Neuronal stem cell (in vitro differentiated cells): ENCODE measurements at regions not wholly inside any gene's neighbourhood (a gene's known extent, or its start where the extent isn't known, plus 50 kb on each side); places are given as distances from the start of the nearest gene placed in this dataset.

ENCODE experiments used
- DNase-seq: peaks from one replicate; pipeline ENCODE4 v3.0.0-alpha.2; 2013; ENCODE audit warnings: low spot score
- H2AFZ ChIP-seq: one replicate; pipeline ENCODE4 v1.6.1; 2013; ENCODE audit warnings: mild to moderate bottlenecking, low read length, inconsistent platforms
- H2AK5ac ChIP-seq: 2 replicates; pipeline ENCODE4 v1.6.1; 2013; ENCODE audit warnings: low read depth, mild to moderate bottlenecking, inconsistent platforms, low read length, moderate library complexity, mixed read lengths
- H2BK120ac ChIP-seq: 2 replicates; pipeline ENCODE4 v1.6.1; 2013; ENCODE audit warnings: low read depth, mild to moderate bottlenecking, inconsistent platforms, low read length, moderate library complexity, mixed read lengths
- H2BK12ac ChIP-seq: one replicate; pipeline ENCODE4 v1.6.1; 2013; ENCODE audit warnings: low read length, inconsistent platforms
- H2BK15ac ChIP-seq: 2 replicates; pipeline ENCODE4 v1.6.1; 2013; ENCODE audit warnings: mild to moderate bottlenecking, low read length, inconsistent platforms, mixed read lengths
- H2BK5ac ChIP-seq: one replicate; pipeline ENCODE4 v1.6.1; 2013; ENCODE audit warnings: inconsistent platforms, mild to moderate bottlenecking, low read length, moderate library complexity
- H3K14ac ChIP-seq: one replicate; pipeline ENCODE4 v1.6.1; 2013; ENCODE audit warnings: low read length, inconsistent platforms
- H3K18ac ChIP-seq: 2 replicates; pipeline ENCODE4 v1.6.1; 2013; ENCODE audit warnings: low read length, inconsistent platforms
- H3K23ac ChIP-seq: 2 replicates; pipeline ENCODE4 v1.6.1; 2013; ENCODE audit warnings: low read depth, mild to moderate bottlenecking, mixed read lengths, low read length, inconsistent platforms; ENCODE audit not compliant: poor library complexity
- H3K27ac ChIP-seq: replicated peaks from 3 replicates; pipeline ENCODE4 v1.5.1; 2013; ENCODE audit warnings: low read length, inconsistent platforms
- H3K27me3 ChIP-seq, 3 experiments: 2 replicates each; pipeline ENCODE4 v1.6.1; 2013; ENCODE audit warnings: low read length in 3 of 3, mild to moderate bottlenecking in 2 of 3, inconsistent platforms in 1 of 3, low read depth in 1 of 3, mixed read lengths in 1 of 3, moderate library complexity in 1 of 3; ENCODE audit not compliant: control insufficient read depth in 3 of 3, insufficient read depth in 3 of 3
- H3K36me3 ChIP-seq, 2 donors: replicated peaks in 1 of 2; 2 replicates each; pipeline ENCODE4 v1.6.1; 2013; ENCODE audit warnings: low read length in 2 of 2; ENCODE audit not compliant: control insufficient read depth in 2 of 2, insufficient read depth in 2 of 2
- H3K4ac ChIP-seq: 2 replicates; pipeline ENCODE4 v1.6.1; 2013; ENCODE audit warnings: inconsistent platforms, mild to moderate bottlenecking, low read length, moderate library complexity
- H3K4me1 ChIP-seq, 2 donors: 1 replicate in 1 of 2; 2 replicates in 1 of 2; pipeline ENCODE4 v1.6.1; 2013; ENCODE audit warnings: low read length in 2 of 2, low read depth in 1 of 2; ENCODE audit not compliant: control insufficient read depth in 2 of 2, insufficient read depth in 1 of 2
- H3K4me2 ChIP-seq: one replicate; pipeline ENCODE4 v1.6.1; 2013; ENCODE audit warnings: mild to moderate bottlenecking, low read length, inconsistent platforms; ENCODE audit not compliant: insufficient read depth, poor library complexity, severe bottlenecking
- H3K4me3 ChIP-seq, 2 donors: 2 replicates each; pipeline ENCODE4 v1.5.1; 2013; ENCODE audit warnings: low read length in 2 of 2, mild to moderate bottlenecking in 2 of 2, inconsistent platforms in 1 of 2, moderate library complexity in 1 of 2
- H3K79me1 ChIP-seq: one replicate; pipeline ENCODE4 v1.6.1; 2013; ENCODE audit warnings: low read depth, mild to moderate bottlenecking, inconsistent platforms, low read length, moderate library complexity
- H3K9ac ChIP-seq: one replicate; pipeline ENCODE4 v1.6.1; 2013; ENCODE audit warnings: mild to moderate bottlenecking, low read depth, low read length, inconsistent platforms; ENCODE audit not compliant: poor library complexity
- H3K9me3 ChIP-seq, 2 donors: replicated peaks in 1 of 2; 2 replicates each; pipeline versions ENCODE3 to v1.6.1; 2013; ENCODE audit warnings: low read length in 2 of 2, mild to moderate bottlenecking in 2 of 2, inconsistent platforms in 1 of 2, low read depth in 1 of 2, mixed read lengths in 1 of 2, moderate library complexity in 1 of 2; ENCODE audit not compliant: control insufficient read depth in 2 of 2, insufficient read depth in 1 of 2
- H4K8ac ChIP-seq: one replicate; pipeline ENCODE4 v1.6.1; 2013; ENCODE audit warnings: low read depth, mild to moderate bottlenecking, inconsistent platforms, low read length, moderate library complexity
- H4K91ac ChIP-seq: one replicate; pipeline ENCODE4 v1.6.1; 2013; ENCODE audit warnings: low read length, low read depth, mild to moderate bottlenecking, inconsistent platforms; ENCODE audit not compliant: poor library complexity
- WGBS, 2 donors: extraction: QIAGEN DNeasy Blood & Tissue Kit; methylation state at CpG; one replicate each; pipeline ENCODE4 v1.1.7; 2013; ENCODE audit warnings: missing lambda C conversion rate in 2 of 2, mixed read lengths in 1 of 2; ENCODE audit not compliant: insufficient read length in 2 of 2, insufficient replicate concordance in 1 of 2; ENCODE audit errors: extremely low coverage in 2 of 2; 5-methylcytosine and 5-hydroxymethylcytosine counted together

GRCh38 chr3:143207338-143207961 lies 87.9 kb downstream of the CHST2 start:
- no peak overlapping the region for H3K4me3 ChIP-seq
- no peak overlapping the region for H2BK120ac ChIP-seq
- H3K27ac ChIP-seq = peak overlapping the region; percentile 83
- no peak overlapping the region for H3K23ac ChIP-seq
- H3K36me3 ChIP-seq = no peaks in the 10 kb centered on the region
- H3K18ac ChIP-seq = no peak overlapping the region
- H3K9ac ChIP-seq = no peak overlapping the region
- H2BK12ac ChIP-seq = no peak overlapping the region
- H4K8ac ChIP-seq = no peak overlapping the region
- H3K79me1 ChIP-seq = no peaks in the 10 kb centered on the region
- no peak overlapping the region for H3K4ac ChIP-seq
- H2AK5ac ChIP-seq = no peak overlapping the region
- WGBS, 2 donors = no CpG with 5 or more reads among the region's 1 CpG
- no peak overlapping the region for H3K4me2 ChIP-seq
- H3K14ac ChIP-seq = no peak overlapping the region
- H3K4me1 ChIP-seq = peaks cover 9 to 29% of the 10 kb centered on the region in 2 donors
- no peak for DNase-seq
- H2BK5ac ChIP-seq = no peak overlapping the region
- H3K9me3 ChIP-seq = peaks cover 0 to 7% of the 10 kb centered on the region in 2 donors
- no peaks in the 10 kb centered on the region for H3K27me3 ChIP-seq
- no peak overlapping the region for H2BK15ac ChIP-seq
- no peak overlapping the region for H4K91ac ChIP-seq
- H2AFZ ChIP-seq = peak overlapping the region; percentile 7

GRCh38 chr3:143208976-143209714 lies 89.6 kb downstream of the CHST2 start:
- no peak overlapping the region for H3K18ac ChIP-seq
- H2BK120ac ChIP-seq = no peak overlapping the region
- no peaks in the 10 kb centered on the region for H3K36me3 ChIP-seq
- no peak overlapping the region for H2BK15ac ChIP-seq
- no peak overlapping the region for H2BK5ac ChIP-seq
- H3K23ac ChIP-seq = no peak overlapping the region
- H3K27me3 ChIP-seq = no peaks in the 10 kb centered on the region
- no peaks in the 10 kb centered on the region for H3K79me1 ChIP-seq
- H3K4me2 ChIP-seq = no peak overlapping the region
- H3K27ac ChIP-seq = no peak overlapping the region
- DNase-seq = no peak
- H4K91ac ChIP-seq = no peak overlapping the region
- no peak overlapping the region for H3K9ac ChIP-seq
- H3K9me3 ChIP-seq = peaks cover 0 to 7% of the 10 kb centered on the region in 2 donors
- no CpG with 5 or more reads among the region's 3 CpGs for WGBS, 2 donors
- no peak overlapping the region for H3K14ac ChIP-seq
- H2AFZ ChIP-seq = no peak overlapping the region
- H3K4ac ChIP-seq = no peak overlapping the region
- H2AK5ac ChIP-seq = no peak overlapping the region
- no peak overlapping the region for H2BK12ac ChIP-seq
- H3K4me1 ChIP-seq = peaks cover 9 to 18% of the 10 kb centered on the region in 2 donors
- no peak overlapping the region for H4K8ac ChIP-seq
- no peak overlapping the region for H3K4me3 ChIP-seq

GRCh38 chr3:143209715-143210059 lies 90.1 kb downstream of the CHST2 start:
- H3K9ac ChIP-seq = no peak overlapping the region
- no peak overlapping the region for H2AK5ac ChIP-seq
- H3K79me1 ChIP-seq = no peaks in the 10 kb centered on the region
- no peak overlapping the region for H2BK5ac ChIP-seq
- no peak overlapping the region for H3K27ac ChIP-seq
- no peak overlapping the region for H2BK120ac ChIP-seq
- H3K23ac ChIP-seq = no peak overlapping the region
- H4K91ac ChIP-seq = no peak overlapping the region
- no peak overlapping the region for H3K4me3 ChIP-seq
- peak overlapping the region; percentile 39 for H2AFZ ChIP-seq
- H3K4ac ChIP-seq = no peak overlapping the region
- H3K27me3 ChIP-seq = no peaks in the 10 kb centered on the region
- peaks cover 0 to 7% of the 10 kb centered on the region in 2 donors for H3K9me3 ChIP-seq
- DNase-seq = no peak
- no peak overlapping the region for H3K14ac ChIP-seq
- H3K18ac ChIP-seq = no peak overlapping the region
- H3K4me1 ChIP-seq = peaks cover 9 to 18% of the 10 kb centered on the region in 2 donors
- H3K4me2 ChIP-seq = no peak overlapping the region
- H4K8ac ChIP-seq = no peak overlapping the region
- H3K36me3 ChIP-seq = no peaks in the 10 kb centered on the region
- WGBS, 2 donors = no CpG with 5 or more reads among the region's 4 CpGs
- H2BK12ac ChIP-seq = no peak overlapping the region
- no peak overlapping the region for H2BK15ac ChIP-seq

GRCh38 chr3:143210141-143210540 lies 90.6 kb downstream of the CHST2 start:
- Histone ChIP-seq H3K4me1 (peaks cover 9 to 18% of the 10 kb centered on the region in 2 donors), H2AK5ac (no peak overlapping the region), H3K9me3 (peaks cover 0 to 7% of the 10 kb centered on the region in 2 donors), H4K91ac (no peak overlapping the region), H3K23ac (no peak overlapping the region), H3K9ac (no peak overlapping the region), H3K14ac (no peak overlapping the region), H3K79me1 (no peaks in the 10 kb centered on the region), H3K18ac (no peak overlapping the region), H2BK12ac (no peak overlapping the region), H2AFZ (peak overlapping the region; percentile 39), H3K4me3 (no peak overlapping the region), H2BK120ac (no peak overlapping the region), H2BK5ac (no peak overlapping the region), H3K36me3 (no peaks in the 10 kb centered on the region), H3K27ac (no peak overlapping the region), H3K27me3 (no peaks in the 10 kb centered on the region), H4K8ac (no peak overlapping the region), H2BK15ac (no peak overlapping the region), H3K4ac (no peak overlapping the region), H3K4me2 (no peak overlapping the region)
- no peak for DNase-seq
- no CpG with 5 or more reads among the region's 2 CpGs for WGBS, 2 donors
